Progenitor cell of endocrine pancreas (in vitro differentiated cells): ENCODE measurements at regions not wholly inside any gene's neighbourhood (a gene's known extent, or its start where the extent isn't known, plus 50 kb on each side); places are given as distances from the start of the nearest gene placed in this dataset.

Experiments
- DNase-seq: peaks from one replicate; pipeline ENCODE4 v3.0.0; 2021; ENCODE audit warnings: low spot score; ENCODE audit not compliant: unreplicated experiment
- H3K27ac Mint-ChIP-seq: 2 replicates; pipeline ENCODE4 v1.8.0; 2021; ENCODE audit warnings: mild to moderate bottlenecking, moderate library complexity, mixed read lengths
- H3K27me3 Mint-ChIP-seq: 2 replicates; pipeline ENCODE4 v1.8.0; 2021; ENCODE audit warnings: mixed read lengths
- H3K36me3 Mint-ChIP-seq: 2 replicates; pipeline ENCODE4 v1.8.0; 2022; ENCODE audit warnings: mixed read lengths; ENCODE audit not compliant: insufficient read depth
- H3K4me1 Mint-ChIP-seq: 2 replicates; pipeline ENCODE4 v1.8.0; 2021; ENCODE audit warnings: low read depth, mixed read lengths
- H3K4me3 Mint-ChIP-seq: 2 replicates; pipeline ENCODE4 v1.8.0; 2021; ENCODE audit warnings: low read depth, mild to moderate bottlenecking, moderate library complexity, mixed read lengths
- H3K9me3 Mint-ChIP-seq: 2 replicates; pipeline ENCODE4 v1.8.0; 2021; ENCODE audit warnings: low read depth, mixed read lengths
- TF ChIP-seq, protein P1 (sequence below): fragments of 200-600 bp; sonication (generic); IDR thresholded peaks from one replicate; pipeline ENCODE4 v1.5.0; 2021; ENCODE audit warnings: antibody characterized with exemption, mild to moderate bottlenecking; ENCODE audit not compliant: unreplicated experiment

GRCh38 chr4:113832803-113833202 is 71.3 kb upstream of the CAMK2D start:
- Mint-ChIP-seq H3K27me3 (no peaks in the 10 kb centered on the region), H3K4me1 (peaks cover 5% of the 10 kb centered on the region), H3K36me3 (no peaks in the 10 kb centered on the region), H3K4me3 (no peak overlapping the region), H3K27ac (no peak overlapping the region), H3K9me3 (no peaks in the 10 kb centered on the region)
- no peak for DNase-seq
- TF ChIP-seq, protein P1, sequence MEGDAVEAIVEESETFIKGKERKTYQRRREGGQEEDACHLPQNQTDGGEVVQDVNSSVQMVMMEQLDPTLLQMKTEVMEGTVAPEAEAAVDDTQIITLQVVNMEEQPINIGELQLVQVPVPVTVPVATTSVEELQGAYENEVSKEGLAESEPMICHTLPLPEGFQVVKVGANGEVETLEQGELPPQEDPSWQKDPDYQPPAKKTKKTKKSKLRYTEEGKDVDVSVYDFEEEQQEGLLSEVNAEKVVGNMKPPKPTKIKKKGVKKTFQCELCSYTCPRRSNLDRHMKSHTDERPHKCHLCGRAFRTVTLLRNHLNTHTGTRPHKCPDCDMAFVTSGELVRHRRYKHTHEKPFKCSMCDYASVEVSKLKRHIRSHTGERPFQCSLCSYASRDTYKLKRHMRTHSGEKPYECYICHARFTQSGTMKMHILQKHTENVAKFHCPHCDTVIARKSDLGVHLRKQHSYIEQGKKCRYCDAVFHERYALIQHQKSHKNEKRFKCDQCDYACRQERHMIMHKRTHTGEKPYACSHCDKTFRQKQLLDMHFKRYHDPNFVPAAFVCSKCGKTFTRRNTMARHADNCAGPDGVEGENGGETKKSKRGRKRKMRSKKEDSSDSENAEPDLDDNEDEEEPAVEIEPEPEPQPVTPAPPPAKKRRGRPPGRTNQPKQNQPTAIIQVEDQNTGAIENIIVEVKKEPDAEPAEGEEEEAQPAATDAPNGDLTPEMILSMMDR = no peak

- no peaks in the 10 kb centered on the region for H3K27me3 Mint-ChIP-seq
Measured at GRCh38 chr4:113831457-113831856, 69.9 kb upstream of the CAMK2D start.

GRCh38 chr4:113828702-113829101 is 67.2 kb upstream of the CAMK2D start:
- Mint-ChIP-seq H3K27me3 (no peaks in the 10 kb centered on the region), H3K27ac (no peak overlapping the region), H3K4me3 (no peak overlapping the region), H3K9me3 (no peaks in the 10 kb centered on the region), H3K4me1 (no peaks in the 10 kb centered on the region), H3K36me3 (no peaks in the 10 kb centered on the region)
- TF ChIP-seq, protein P1 = no peak
- no peak for DNase-seq

More at GRCh38 chr4:113831457-113831856, 69.9 kb upstream of the CAMK2D start:
- TF ChIP-seq, protein P1 = no peak
- Mint-ChIP-seq H3K4me3 (no peak overlapping the region), H3K36me3 (no peaks in the 10 kb centered on the region), H3K4me1 (no peaks in the 10 kb centered on the region), H3K27ac (no peak overlapping the region), H3K9me3 (no peaks in the 10 kb centered on the region)
- no peak for DNase-seq

DNA sequence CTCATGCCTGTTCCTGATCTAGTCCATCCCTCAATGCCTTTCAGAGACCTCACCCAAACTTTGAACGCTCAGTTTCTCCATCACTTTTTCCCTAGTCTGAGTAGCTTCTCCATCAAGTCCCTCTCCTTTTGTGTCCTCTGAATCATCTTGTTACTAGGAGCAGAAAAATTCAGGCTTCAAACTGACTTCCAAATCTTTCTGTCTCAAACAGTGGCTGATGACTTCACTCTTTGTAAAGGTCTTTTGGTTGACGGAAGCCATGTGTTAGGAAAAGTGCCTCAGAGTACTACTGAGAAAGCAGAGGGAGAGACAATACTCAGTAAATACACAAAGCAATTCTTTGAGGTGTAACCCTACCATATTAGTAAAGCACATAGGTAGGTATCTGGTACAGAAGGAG is 65.7 kb upstream of the CAMK2D start:
- Mint-ChIP-seq H3K4me3 (no peak overlapping the region), H3K27me3 (no peaks in the 10 kb centered on the region), H3K9me3 (no peaks in the 10 kb centered on the region)

DNA sequence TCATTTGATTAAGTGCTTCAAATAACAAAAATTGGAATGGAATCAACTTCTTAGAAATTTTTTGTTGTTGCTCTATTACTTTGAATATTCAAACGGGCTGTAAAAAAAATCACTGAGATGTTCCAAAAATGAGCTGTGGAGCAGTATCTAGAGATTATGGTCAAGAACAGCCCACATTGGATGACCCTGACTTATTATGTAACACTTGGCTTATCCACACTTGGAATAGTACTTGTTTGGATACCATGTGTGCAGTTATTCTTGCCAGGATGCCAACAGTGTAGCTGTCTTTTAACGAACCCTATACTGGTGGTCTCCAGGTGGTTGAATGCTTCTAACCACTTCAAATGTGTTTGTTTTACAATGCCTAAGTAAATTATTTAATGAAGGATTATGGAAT is 64.9 kb upstream of the CAMK2D start:
- H3K9me3 Mint-ChIP-seq = no peaks in the 10 kb centered on the region
- no peak overlapping the region for H3K4me3 Mint-ChIP-seq
- no peaks in the 10 kb centered on the region for H3K27me3 Mint-ChIP-seq
- TF ChIP-seq, protein P1 = no peak
- H3K4me1 Mint-ChIP-seq = no peaks in the 10 kb centered on the region
- DNase-seq = no peak
- no peak overlapping the region for H3K27ac Mint-ChIP-seq
- no peaks in the 10 kb centered on the region for H3K36me3 Mint-ChIP-seq

More for the DNA sequence above, 65.7 kb upstream of the CAMK2D start:
- DNase-seq = no peak
- TF ChIP-seq, protein P1 = no peak
- Mint-ChIP-seq H3K4me1 (no peaks in the 10 kb centered on the region), H3K27ac (no peak overlapping the region), H3K36me3 (no peaks in the 10 kb centered on the region)
